ENCODE measurements at regions not wholly inside any gene's neighbourhood (a gene's known extent, or its start where the extent isn't known, plus 50 kb on each side); places are given as distances from the start of the nearest gene placed in this dataset.

DNA sequence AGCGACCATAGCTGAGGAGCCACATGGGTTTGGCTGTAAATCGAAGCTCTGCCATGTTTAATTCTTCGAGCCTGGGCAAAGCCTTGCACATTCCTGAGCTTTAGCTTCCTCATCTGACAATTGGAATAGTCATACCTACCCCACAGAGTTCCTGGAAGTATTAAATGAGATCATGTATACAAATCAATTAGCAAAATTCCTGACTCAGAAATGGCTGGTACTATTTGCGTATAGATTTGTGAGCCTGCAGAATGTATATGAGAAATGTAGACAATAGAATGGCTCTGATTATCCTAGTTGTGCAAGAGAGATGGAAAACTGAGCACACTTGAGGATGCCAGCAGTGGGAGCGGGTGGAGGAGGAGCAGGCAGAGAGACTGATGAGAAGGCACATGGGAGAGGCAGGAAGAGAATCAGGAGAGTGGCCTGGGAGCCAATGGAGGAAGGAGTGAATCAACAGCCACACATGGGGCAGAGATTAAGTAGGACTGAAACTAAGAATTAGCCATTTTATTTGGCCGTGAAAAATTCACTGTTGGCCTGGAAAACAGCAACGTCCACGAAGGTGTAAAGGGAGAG is 128.0 kb upstream of the C1GALT1 start:
- Histone ChIP-seq H3K27ac (no peak overlapping the region), H3K9me3 (replicated peaks in 1 of 3) (no peaks in the 10 kb centered on the region), H3K4me3 (no peak overlapping the region), H3K4me1 (replicated peaks in 1 of 2) (peaks cover 0 to 3% of the 10 kb centered on the region in 2 donors), H3K36me3 (replicated peaks in 1 of 2) (no peaks in the 10 kb centered on the region), H3K27me3 (no peaks in the 10 kb centered on the region)
- TF ChIP-seq POLR2A (IDR thresholded peaks at IDR 0.05) = no peak
- TF ChIP-seq, protein P1, sequence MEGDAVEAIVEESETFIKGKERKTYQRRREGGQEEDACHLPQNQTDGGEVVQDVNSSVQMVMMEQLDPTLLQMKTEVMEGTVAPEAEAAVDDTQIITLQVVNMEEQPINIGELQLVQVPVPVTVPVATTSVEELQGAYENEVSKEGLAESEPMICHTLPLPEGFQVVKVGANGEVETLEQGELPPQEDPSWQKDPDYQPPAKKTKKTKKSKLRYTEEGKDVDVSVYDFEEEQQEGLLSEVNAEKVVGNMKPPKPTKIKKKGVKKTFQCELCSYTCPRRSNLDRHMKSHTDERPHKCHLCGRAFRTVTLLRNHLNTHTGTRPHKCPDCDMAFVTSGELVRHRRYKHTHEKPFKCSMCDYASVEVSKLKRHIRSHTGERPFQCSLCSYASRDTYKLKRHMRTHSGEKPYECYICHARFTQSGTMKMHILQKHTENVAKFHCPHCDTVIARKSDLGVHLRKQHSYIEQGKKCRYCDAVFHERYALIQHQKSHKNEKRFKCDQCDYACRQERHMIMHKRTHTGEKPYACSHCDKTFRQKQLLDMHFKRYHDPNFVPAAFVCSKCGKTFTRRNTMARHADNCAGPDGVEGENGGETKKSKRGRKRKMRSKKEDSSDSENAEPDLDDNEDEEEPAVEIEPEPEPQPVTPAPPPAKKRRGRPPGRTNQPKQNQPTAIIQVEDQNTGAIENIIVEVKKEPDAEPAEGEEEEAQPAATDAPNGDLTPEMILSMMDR (IDR thresholded peaks at IDR 0.05) = no peak
- DNase-seq = no peak
- 77 to 86% (median 81%) methylated on average over 8 of the region's 8 CpGs for WGBS, 4 donors
- intact Hi-C loops (cut with DNase I) = no loop called here

DNA sequence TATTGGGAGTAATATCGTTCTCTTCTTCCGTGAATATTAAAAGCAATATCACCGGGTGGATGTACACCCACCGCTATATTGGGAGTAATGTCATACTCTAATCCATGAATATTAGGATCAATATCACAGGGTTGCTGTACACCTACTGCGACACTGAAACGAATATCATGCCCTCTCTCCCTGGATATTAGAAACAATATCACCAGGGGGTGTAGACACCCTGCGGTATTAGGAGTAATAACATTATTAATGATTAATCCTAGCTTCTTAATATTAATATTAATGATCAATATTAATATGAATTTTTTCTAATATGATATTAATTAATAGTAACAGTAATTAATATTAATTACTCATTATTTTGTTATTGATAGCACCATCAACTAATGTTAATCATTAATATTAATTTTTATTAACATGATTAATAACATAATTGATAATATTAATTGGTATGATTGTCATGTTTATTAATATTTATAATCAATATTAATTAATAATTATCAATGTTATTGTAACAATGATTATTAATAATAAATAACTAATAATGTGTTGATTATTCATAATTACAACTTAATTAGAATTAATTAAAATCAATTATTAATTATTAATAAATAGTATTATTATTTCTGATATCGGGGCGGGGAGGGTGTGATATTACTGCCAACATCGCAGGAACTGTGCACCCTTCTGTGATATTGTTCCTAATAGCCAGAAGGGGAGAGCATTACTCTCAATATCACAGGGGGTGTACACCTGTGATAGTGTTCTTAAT is 121.3 kb upstream of the C1GALT1 start:
- intact Hi-C loops (cut with DNase I) = no loop called here
- Histone ChIP-seq H3K27me3 (no peaks in the 10 kb centered on the region), H3K4me1 (replicated peaks in 1 of 2) (no peaks in the 10 kb centered on the region), H3K4me3 (no peak overlapping the region), H3K27ac (no peak overlapping the region), H3K9me3 (replicated peaks in 1 of 3) (no peaks in the 10 kb centered on the region), H3K36me3 (replicated peaks in 1 of 2) (no peaks in the 10 kb centered on the region)
- WGBS, 4 donors = 90 to 94% (median 92%) methylated on average over 10 of the region's 10 CpGs
- TF ChIP-seq POLR2A (IDR thresholded peaks at IDR 0.05) = no peak
- TF ChIP-seq, protein P1 (IDR thresholded peaks at IDR 0.05) = no peak
- no peak for DNase-seq

DNA sequence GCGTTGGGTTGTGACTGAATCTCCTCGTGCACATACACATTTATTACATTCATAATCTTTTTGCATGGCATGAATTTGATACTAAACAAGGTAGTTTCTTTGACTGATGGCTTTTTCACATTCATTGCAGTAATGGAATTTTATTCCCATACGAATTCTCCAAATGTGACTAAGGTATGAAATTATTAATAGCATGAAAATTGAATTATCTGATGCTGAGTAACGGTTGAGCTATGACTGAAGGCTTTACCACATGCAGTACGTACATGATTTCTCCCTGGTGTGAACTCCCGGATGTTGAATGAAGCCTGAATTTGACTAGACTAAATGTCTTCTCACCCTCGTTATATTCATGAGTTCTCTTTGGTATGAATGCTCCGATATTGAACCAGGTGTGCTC is 104.4 kb upstream of the C1GALT1 start:
- whole genome bisulfite sequencing, 4 donors = 66 to 82% (median 77%) methylated on average over 8 of the region's 8 CpGs
- Histone ChIP-seq H3K36me3 (replicated peaks in 1 of 2) (no peaks in the 10 kb centered on the region), H3K27me3 (no peaks in the 10 kb centered on the region), H3K9me3 (replicated peaks in 1 of 3) (no peaks in the 10 kb centered on the region), H3K4me1 (replicated peaks in 1 of 2) (no peaks in the 10 kb centered on the region), H3K4me3 (no peak overlapping the region), H3K27ac (no peak overlapping the region)
- intact Hi-C loops (cut with DNase I) = no loop called here
- TF ChIP-seq, protein P1 (IDR thresholded peaks at IDR 0.05) = no peak
- TF ChIP-seq POLR2A (IDR thresholded peaks at IDR 0.05) = no peak
- DNase-seq = no peak

DNA sequence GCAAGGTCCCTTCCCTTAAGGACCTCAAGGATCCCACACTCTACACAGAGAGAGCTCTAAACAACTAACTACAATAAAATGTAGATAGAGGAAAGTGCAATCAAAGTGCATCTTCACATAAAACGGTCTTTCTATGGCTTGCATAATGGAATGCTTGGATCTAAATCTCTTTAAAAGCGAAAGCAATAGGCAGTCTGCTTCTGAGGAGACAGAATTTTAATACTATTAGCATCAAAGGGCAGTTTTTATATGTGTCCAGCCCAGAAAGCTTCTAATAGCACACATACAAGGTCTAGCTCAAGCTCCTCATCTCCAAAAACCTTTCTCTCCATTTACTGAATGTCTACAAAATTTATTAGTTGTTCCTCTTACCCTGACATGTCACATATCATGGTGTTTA is 101.5 kb upstream of the C1GALT1 start:
- no peaks in the 10 kb centered on the region for H3K36me3 ChIP-seq (replicated peaks in 1 of 2)
- no peak for TF ChIP-seq POLR2A (IDR thresholded peaks at IDR 0.05)
- TF ChIP-seq, protein P1 (IDR thresholded peaks at IDR 0.05) = no peak
- H3K27ac ChIP-seq = no peak overlapping the region
- no peak overlapping the region for H3K4me3 ChIP-seq
- no peak for DNase-seq
- H3K27me3 ChIP-seq = no peaks in the 10 kb centered on the region
- no peaks in the 10 kb centered on the region for H3K4me1 ChIP-seq (replicated peaks in 1 of 2)
- WGBS, 4 donors = 35 to 43% (median 40%) methylated on average over 2 of the region's 2 CpGs
- intact Hi-C loops (cut with DNase I) = no loop called here
- no peaks in the 10 kb centered on the region for H3K9me3 ChIP-seq (replicated peaks in 1 of 3)

Data from adrenal gland (tissue), 9 donors.